Stomach (tissue), 8 donors: ENCODE measurements at regions not wholly inside any gene's neighbourhood (a gene's known extent, or its start where the extent isn't known, plus 50 kb on each side); places are given as distances from the start of the nearest gene placed in this dataset.

Experiments used
- DNase-seq, 2 donors: peaks; one replicate each; pipeline versions ENCODE4 v3.0.0 to v3.0.0-alpha.2; 2013 to 2019
- H3K27ac ChIP-seq, 5 donors: fragments of 200-600 bp in 4 of 5; sonication (generic) in 4 of 5; one replicate each; pipeline ENCODE4 v1.5.1; 2013 to 2019; ENCODE audit warnings: mild to moderate bottlenecking in 1 of 5, moderate library complexity in 1 of 5
- H3K27me3 ChIP-seq, 3 donors: fragments of 200-600 bp; sonication (generic); one replicate each; pipeline ENCODE4 v1.5.1; 2017 to 2019; ENCODE audit warnings: mixed run types in 1 of 3
- H3K36me3 ChIP-seq, 4 donors: fragments of 200-600 bp; sonication (generic); 1 replicate in 3 of 4; 2 replicates in 1 of 4; pipeline ENCODE4 v1.5.1; 2016 to 2019
- H3K4me1 ChIP-seq, 4 donors: fragments of 200-600 bp; sonication (generic); one replicate each; pipeline ENCODE4 v1.5.1; 2016 to 2019
- H3K4me3 ChIP-seq, 4 donors: fragments of 200-600 bp; sonication (generic) in 3 of 4; one replicate each; pipeline ENCODE4 v1.5.1; 2016 to 2019; ENCODE audit warnings: mild to moderate bottlenecking in 1 of 4
- H3K9me3 ChIP-seq, 4 donors: fragments of 200-600 bp; sonication (generic); one replicate each; pipeline ENCODE4 v1.5.1; 2016 to 2019
- EP300 ChIP-seq: sonication (generic); formaldehyde crosslinking; IDR thresholded peaks from one replicate; pipeline ENCODE4 v1.6.1; 2017; ENCODE audit warnings: antibody characterized with exemption
- POLR2A ChIP-seq, 4 donors: fragments of 450-650 bp; IDR thresholded peaks; one replicate each; pipeline ENCODE4 v1.6.1; 2016; ENCODE audit warnings: antibody characterized with exemption in 4 of 4, control low read depth in 2 of 4, mild to moderate bottlenecking in 1 of 4, moderate library complexity in 1 of 4
- POLR2AphosphoS5 ChIP-seq, 3 donors: sonication (generic); formaldehyde crosslinking; IDR thresholded peaks; one replicate each; pipeline ENCODE4 v1.6.1; 2016; ENCODE audit warnings: antibody characterized with exemption in 3 of 3
- WGBS, 5 donors: extraction: QIAGEN DNeasy Blood & Tissue Kit in 3 of 5; methylation state at CpG; one replicate each; pipeline versions ENCODE4 v1.1.5 to v1.1.7; 2013 to 2018; 5-methylcytosine and 5-hydroxymethylcytosine counted together
- intact Hi-C: fragments of 100-400 bp; cut with DNase I; formaldehyde crosslinking; loops from one replicate; pipeline ENCODE4 v1.15.1; 2023; ENCODE audit warnings: low total_unique reads
- TF ChIP-seq, protein P1 (sequence below), 7 experiments: fragments of 450-650 bp in 4 of 7; fragments of 200-600 bp in 3 of 7; sonication (generic) in 3 of 7; IDR thresholded peaks; one replicate each; pipeline ENCODE4 v1.5.1; 2016 to 2019; ENCODE audit warnings: antibody characterized with exemption in 7 of 7, control low read depth in 2 of 7, mild to moderate bottlenecking in 1 of 7
- donor health status: healthy with polysubstance abuse.
- donor health status: Bipolar disorder and iron deficiency.
- donor health status: healthy.

DNA sequence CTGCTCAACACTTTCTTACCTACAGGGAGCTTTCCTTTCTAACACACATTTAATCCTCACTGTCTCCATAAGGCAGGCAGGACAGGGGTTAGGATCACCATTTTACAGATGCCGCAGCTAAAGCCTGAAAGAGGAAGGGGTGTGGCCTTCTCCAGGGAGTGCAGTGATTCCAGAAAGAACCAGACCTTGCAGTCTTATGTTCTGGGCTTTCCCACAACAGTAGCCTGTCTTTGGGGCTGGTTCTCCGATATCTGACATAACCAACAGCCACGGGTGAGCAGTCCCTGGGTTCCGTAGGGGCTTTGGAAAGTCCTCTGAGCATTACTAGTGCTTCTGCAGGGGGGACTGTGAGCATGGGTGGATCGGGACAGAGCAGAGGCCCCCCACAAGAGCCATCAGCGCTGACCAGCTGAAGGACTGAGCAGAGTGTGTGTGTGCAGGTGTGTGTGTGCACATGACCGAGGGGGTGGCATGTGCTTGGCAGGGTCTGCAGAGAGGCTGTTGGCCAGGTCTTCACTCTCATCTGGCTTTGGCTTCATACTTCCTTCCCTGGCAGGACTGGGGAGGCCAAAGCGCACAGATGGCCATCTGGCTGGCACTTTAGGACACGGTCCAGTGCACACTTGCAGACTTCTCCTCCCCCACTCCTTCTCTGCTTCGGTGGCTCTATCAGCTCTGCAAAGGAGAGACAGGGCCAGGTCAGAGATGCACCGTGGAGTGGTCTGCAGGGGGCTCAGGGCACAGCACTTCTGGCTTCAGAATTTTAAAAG is 400.3 kb downstream of the RPS24 start:
- Histone ChIP-seq H3K36me3 (no peaks in the 10 kb centered on the region), H3K9me3 (no peaks in the 10 kb centered on the region), H3K27me3 (no peaks in the 10 kb centered on the region), H3K4me3 (no peak overlapping the region), H3K4me1 (peaks cover 4 to 57% (median 28%) of the 10 kb centered on the region in 4 donors), H3K27ac (peak overlapping the region in 3 of 5 donors; percentile 8 to 62 (median 45))
- DNase-seq = peak in 1 of 2 donors; percentile 51
- intact Hi-C loops = no loop called here
- 67 to 75% (median 73%) methylated on average over 8 to 11 of the region's 11 CpGs for WGBS, 5 donors
- TF ChIP-seq EP300 (no peak), POLR2A (IDR thresholded peaks at IDR 0.05) (no peak)
- TF ChIP-seq, protein P1, sequence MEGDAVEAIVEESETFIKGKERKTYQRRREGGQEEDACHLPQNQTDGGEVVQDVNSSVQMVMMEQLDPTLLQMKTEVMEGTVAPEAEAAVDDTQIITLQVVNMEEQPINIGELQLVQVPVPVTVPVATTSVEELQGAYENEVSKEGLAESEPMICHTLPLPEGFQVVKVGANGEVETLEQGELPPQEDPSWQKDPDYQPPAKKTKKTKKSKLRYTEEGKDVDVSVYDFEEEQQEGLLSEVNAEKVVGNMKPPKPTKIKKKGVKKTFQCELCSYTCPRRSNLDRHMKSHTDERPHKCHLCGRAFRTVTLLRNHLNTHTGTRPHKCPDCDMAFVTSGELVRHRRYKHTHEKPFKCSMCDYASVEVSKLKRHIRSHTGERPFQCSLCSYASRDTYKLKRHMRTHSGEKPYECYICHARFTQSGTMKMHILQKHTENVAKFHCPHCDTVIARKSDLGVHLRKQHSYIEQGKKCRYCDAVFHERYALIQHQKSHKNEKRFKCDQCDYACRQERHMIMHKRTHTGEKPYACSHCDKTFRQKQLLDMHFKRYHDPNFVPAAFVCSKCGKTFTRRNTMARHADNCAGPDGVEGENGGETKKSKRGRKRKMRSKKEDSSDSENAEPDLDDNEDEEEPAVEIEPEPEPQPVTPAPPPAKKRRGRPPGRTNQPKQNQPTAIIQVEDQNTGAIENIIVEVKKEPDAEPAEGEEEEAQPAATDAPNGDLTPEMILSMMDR (IDR thresholded peaks at IDR 0.05) = no peak

DNA sequence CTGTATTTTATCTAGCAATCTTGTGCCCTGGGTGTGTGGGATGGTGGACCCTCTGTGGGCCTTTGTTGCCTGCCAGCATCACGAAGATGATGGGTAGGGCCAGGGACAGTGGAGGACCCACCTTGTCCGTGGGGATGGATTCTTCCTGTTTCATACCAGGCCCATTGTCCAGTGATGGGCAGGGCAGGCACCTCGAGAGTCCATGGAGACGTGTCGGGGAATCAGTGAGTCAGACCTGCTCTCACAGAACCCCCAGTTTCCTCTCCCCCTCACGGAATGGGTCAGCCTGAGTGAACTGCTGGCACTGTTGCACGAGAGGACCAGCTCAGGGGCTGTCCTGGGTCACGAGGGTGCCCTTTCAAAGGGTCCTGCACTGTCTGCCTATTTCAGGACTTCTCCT is 401.2 kb downstream of the RPS24 start:
- peak overlapping the region in 1 of 5 donors; percentile 0 for H3K27ac ChIP-seq
- H3K4me1 ChIP-seq = peaks cover 4 to 61% (median 32%) of the 10 kb centered on the region in 4 donors
- no peak for DNase-seq
- no peaks in the 10 kb centered on the region for H3K27me3 ChIP-seq
- TF ChIP-seq POLR2A (IDR thresholded peaks at IDR 0.05) (no peak), EP300 (no peak), POLR2AphosphoS5 (IDR thresholded peaks at IDR 0.05) (no peak)
- TF ChIP-seq, protein P1 (IDR thresholded peaks at IDR 0.05) = no peak
- WGBS, 5 donors = 66 to 82% (median 73%) methylated on average over 5 to 8 of the region's 8 CpGs
- H3K9me3 ChIP-seq = no peaks in the 10 kb centered on the region
- intact Hi-C loops = no loop called here
- no peak overlapping the region for H3K4me3 ChIP-seq
- no peaks in the 10 kb centered on the region for H3K36me3 ChIP-seq

DNA sequence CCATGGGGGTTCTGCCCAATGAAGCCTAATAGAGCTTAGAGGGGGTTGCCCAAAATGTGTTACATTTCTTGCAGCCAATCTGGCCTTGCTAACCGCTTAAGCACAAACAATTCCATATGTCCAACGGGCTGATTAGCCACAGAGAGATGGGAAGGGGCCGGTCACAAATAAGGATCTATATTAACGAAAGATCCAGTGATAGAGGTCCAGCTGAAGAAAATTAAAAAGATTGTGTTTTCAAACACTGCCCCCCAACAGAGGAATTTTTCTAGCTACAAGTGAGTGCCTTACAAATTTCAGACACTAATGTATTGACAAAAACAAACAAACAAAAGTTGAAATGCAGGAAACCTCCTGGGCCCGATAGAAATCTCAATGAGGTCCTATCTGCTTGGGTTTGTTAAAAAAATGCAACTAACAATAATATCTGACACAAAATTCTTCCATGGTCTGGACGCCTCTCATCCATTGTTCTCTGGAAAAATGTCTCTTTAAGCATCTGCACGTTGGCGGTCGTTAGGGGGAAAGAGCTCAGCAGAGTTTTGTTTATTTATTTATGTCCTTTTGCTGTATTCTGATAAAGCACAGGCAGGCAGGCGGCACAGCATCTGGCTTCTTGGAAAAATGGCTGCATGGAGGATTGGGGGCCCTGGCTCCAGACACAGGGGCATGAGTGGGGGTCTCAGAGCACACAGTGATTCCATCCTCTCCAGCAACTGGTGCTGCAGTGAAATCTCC is 402.0 kb downstream of the RPS24 start:
- intact Hi-C loops = no loop called here
- peaks cover 4 to 61% (median 32%) of the 10 kb centered on the region in 4 donors for H3K4me1 ChIP-seq
- no peak for DNase-seq
- no peaks in the 10 kb centered on the region for H3K9me3 ChIP-seq
- H3K27ac ChIP-seq = peak overlapping the region in 1 of 5 donors; percentile 0
- WGBS, 5 donors = 56 to 67% (median 61%) methylated on average over 10 of the region's 10 CpGs
- TF ChIP-seq, protein P1 (IDR thresholded peaks at IDR 0.05) = no peak
- TF ChIP-seq POLR2A (IDR thresholded peaks at IDR 0.05) = no peak
- no peak for TF ChIP-seq EP300
- TF ChIP-seq POLR2AphosphoS5 (IDR thresholded peaks at IDR 0.05) = no peak
- no peak overlapping the region for H3K4me3 ChIP-seq
- H3K27me3 ChIP-seq = no peaks in the 10 kb centered on the region
- H3K36me3 ChIP-seq = no peaks in the 10 kb centered on the region

DNA sequence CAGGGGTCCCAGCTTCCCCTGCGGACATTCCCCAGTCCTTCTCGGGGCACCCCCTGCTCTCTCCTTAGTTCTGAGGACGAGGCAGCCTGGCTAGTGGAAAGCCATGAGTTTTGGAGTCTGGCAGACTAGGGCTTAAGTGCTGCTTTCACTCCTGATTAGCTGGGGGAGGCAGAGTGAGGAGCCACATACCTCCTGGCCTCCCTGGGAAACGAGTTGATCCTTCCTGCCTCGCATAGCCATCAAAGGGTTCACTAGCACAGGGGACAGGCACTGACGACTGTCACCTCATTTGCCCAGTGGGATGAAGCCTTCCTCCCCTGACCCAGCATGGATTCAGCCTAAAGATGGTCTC is 402.5 kb downstream of the RPS24 start:
- Histone ChIP-seq H3K27me3 (no peaks in the 10 kb centered on the region), H3K36me3 (no peaks in the 10 kb centered on the region), H3K27ac (peak overlapping the region in 2 of 5 donors; percentile 37 to 46), H3K9me3 (no peaks in the 10 kb centered on the region), H3K4me3 (no peak overlapping the region), H3K4me1 (peaks cover 4 to 61% (median 32%) of the 10 kb centered on the region in 4 donors)
- DNase-seq = no peak
- TF ChIP-seq POLR2AphosphoS5 (IDR thresholded peaks at IDR 0.05) (no peak), EP300 (no peak), POLR2A (IDR thresholded peaks at IDR 0.05) (no peak)
- TF ChIP-seq, protein P1 (IDR thresholded peaks at IDR 0.05) = no peak
- WGBS, 5 donors = 68 to 74% (median 73%) methylated on average over 4 to 6 of the region's 6 CpGs
- intact Hi-C loops = no loop called here
